Hepatocyte (in vitro differentiated cells): ENCODE measurements at regions not wholly inside any gene's neighbourhood (a gene's known extent, or its start where the extent isn't known, plus 50 kb on each side); places are given as distances from the start of the nearest gene placed in this dataset.

Source experiments
- DNase-seq: peaks from one replicate; pipeline ENCODE4 v3.0.0-alpha.2; 2016; ENCODE audit warnings: low spot score
- H2AFZ ChIP-seq: fragments of 200-600 bp; sonication (generic); 2 replicates; pipeline ENCODE4 v1.6.0; 2016; ENCODE audit warnings: antibody characterized with exemption, mild to moderate bottlenecking
- H3K27ac ChIP-seq: fragments of 200-600 bp; sonication (generic); 2 replicates; pipeline ENCODE4 v1.5.1; 2016; ENCODE audit warnings: mild to moderate bottlenecking
- H3K27me3 ChIP-seq: fragments of 200-600 bp; sonication (generic); 2 replicates; pipeline ENCODE4 v1.6.1; 2016
- H3K36me3 ChIP-seq: fragments of 200-600 bp; sonication (generic); replicated peaks from 2 replicates; pipeline ENCODE4 v1.5.1; 2016; ENCODE audit warnings: low read depth; ENCODE audit not compliant: insufficient read depth
- H3K4me1 ChIP-seq: fragments of 200-600 bp; sonication (generic); 2 replicates; pipeline ENCODE4 v1.5.1; 2016; ENCODE audit warnings: mild to moderate bottlenecking, moderate library complexity; ENCODE audit not compliant: insufficient read depth
- H3K4me2 ChIP-seq: fragments of 200-600 bp; sonication (generic); 2 replicates; pipeline ENCODE4 v1.6.0; 2016
- H3K4me3 ChIP-seq: fragments of 200-600 bp; sonication (generic); 2 replicates; pipeline ENCODE4 v1.5.1; 2016; ENCODE audit warnings: mild to moderate bottlenecking
- H3K79me2 ChIP-seq: fragments of 200-600 bp; sonication (generic); 2 replicates; pipeline ENCODE4 v1.6.0; 2017; ENCODE audit warnings: mild to moderate bottlenecking
- H3K9me2 ChIP-seq: fragments of 200-600 bp; sonication (generic); replicated peaks from 2 replicates; pipeline ENCODE4 v1.6.0; 2017; ENCODE audit warnings: mild to moderate bottlenecking; ENCODE audit not compliant: insufficient read depth
- H3K9me3 ChIP-seq: fragments of 200-600 bp; sonication (generic); 2 replicates; pipeline ENCODE4 v1.5.1; 2016; ENCODE audit warnings: low read depth, mild to moderate bottlenecking
- H4K20me1 ChIP-seq: fragments of 200-600 bp; sonication (generic); 2 replicates; pipeline ENCODE4 v1.6.0; 2016; ENCODE audit warnings: mild to moderate bottlenecking; ENCODE audit not compliant: insufficient read depth, poor library complexity, severe bottlenecking
- EZH2 ChIP-seq: fragments of 200-600 bp; sonication (generic); IDR thresholded peaks from 2 replicates; pipeline ENCODE4 v1.6.1; 2016; ENCODE audit warnings: antibody characterized with exemption, mild to moderate bottlenecking, borderline replicate concordance
- EZH2phosphoT487 ChIP-seq: fragments of 200-600 bp; sonication (generic); IDR thresholded peaks from one replicate; pipeline ENCODE4 v1.6.1; 2018; ENCODE audit warnings: antibody characterized with exemption, mild to moderate bottlenecking, low read depth, moderate library complexity; ENCODE audit not compliant: unreplicated experiment, severe bottlenecking
- WGBS: methylation state at CpG from one replicate; pipeline ENCODE4 v1.1.6; 2016; ENCODE audit warnings: low lambda C conversion rate; ENCODE audit errors: missing lambda C conversion rate; 5-methylcytosine and 5-hydroxymethylcytosine counted together
- TF ChIP-seq, protein P1 (sequence below): fragments of 200-600 bp; sonication (generic); IDR thresholded peaks from 2 replicates; pipeline ENCODE4 v1.5.1; 2016; ENCODE audit warnings: antibody characterized with exemption, mild to moderate bottlenecking; ENCODE audit not compliant: poor library complexity

DNA sequence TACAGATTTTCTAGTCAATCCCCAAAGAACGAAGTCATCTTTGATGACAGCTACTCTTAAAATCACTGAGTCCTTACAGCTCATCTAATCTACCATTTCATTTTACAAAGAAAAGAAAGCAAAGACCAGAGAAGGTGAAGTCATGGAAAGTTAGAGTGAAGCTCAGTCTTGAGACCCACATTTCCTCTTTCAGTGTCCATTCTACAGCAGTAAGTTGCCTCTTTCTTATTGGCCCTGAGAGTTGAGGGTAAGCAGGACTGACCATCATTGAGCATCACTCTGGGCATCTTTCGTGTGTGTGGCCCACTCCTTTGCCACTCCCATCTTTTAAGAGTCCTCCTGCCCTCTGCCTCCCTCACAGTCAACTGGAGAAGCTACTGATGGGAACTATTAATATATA is 251.8 kb upstream of the NR4A3 start:
- H3K9me3 ChIP-seq: no peaks in the 10 kb centered on the region
- no peak overlapping the region for H3K4me2 ChIP-seq
- DNase-seq: no peak
- H3K27ac ChIP-seq: no peak overlapping the region
- H4K20me1 ChIP-seq: no peaks in the 10 kb centered on the region
- H2AFZ ChIP-seq: no peak overlapping the region
- H3K36me3 ChIP-seq: no peaks in the 10 kb centered on the region
- H3K9me2 ChIP-seq: no peaks in the 10 kb centered on the region
- 93% methylated on average over 2 of the region's 2 CpGs for WGBS
- no peaks in the 10 kb centered on the region for H3K79me2 ChIP-seq
- no peaks in the 10 kb centered on the region for H3K27me3 ChIP-seq
- TF ChIP-seq EZH2: no peak
- TF ChIP-seq, protein P1, sequence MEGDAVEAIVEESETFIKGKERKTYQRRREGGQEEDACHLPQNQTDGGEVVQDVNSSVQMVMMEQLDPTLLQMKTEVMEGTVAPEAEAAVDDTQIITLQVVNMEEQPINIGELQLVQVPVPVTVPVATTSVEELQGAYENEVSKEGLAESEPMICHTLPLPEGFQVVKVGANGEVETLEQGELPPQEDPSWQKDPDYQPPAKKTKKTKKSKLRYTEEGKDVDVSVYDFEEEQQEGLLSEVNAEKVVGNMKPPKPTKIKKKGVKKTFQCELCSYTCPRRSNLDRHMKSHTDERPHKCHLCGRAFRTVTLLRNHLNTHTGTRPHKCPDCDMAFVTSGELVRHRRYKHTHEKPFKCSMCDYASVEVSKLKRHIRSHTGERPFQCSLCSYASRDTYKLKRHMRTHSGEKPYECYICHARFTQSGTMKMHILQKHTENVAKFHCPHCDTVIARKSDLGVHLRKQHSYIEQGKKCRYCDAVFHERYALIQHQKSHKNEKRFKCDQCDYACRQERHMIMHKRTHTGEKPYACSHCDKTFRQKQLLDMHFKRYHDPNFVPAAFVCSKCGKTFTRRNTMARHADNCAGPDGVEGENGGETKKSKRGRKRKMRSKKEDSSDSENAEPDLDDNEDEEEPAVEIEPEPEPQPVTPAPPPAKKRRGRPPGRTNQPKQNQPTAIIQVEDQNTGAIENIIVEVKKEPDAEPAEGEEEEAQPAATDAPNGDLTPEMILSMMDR: no peak
- no peak for TF ChIP-seq EZH2phosphoT487
- no peaks in the 10 kb centered on the region for H3K4me1 ChIP-seq
- H3K4me3 ChIP-seq: no peak overlapping the region

DNA sequence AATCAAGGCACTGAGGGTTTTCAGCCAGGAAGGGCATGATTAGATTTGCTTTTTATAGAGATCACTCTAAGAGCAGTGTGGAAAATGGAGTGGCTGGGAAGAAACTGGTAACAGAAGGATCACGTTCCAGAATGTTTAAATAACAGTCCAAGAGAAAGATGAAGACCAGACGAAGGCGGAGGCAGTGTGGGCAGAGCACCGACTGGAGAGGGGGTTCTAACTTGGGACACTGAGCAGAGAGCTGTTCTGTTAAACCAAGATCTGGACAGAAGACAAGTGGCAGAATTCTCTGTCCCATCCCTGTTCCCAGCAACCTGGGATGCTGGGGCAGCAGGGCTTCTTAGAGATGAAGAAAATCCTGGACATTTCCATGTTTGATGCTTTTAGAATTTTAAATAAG is 249.1 kb upstream of the NR4A3 start:
- H3K4me1 ChIP-seq: no peaks in the 10 kb centered on the region
- WGBS: 61% methylated on average over 4 of the region's 4 CpGs

DNA sequence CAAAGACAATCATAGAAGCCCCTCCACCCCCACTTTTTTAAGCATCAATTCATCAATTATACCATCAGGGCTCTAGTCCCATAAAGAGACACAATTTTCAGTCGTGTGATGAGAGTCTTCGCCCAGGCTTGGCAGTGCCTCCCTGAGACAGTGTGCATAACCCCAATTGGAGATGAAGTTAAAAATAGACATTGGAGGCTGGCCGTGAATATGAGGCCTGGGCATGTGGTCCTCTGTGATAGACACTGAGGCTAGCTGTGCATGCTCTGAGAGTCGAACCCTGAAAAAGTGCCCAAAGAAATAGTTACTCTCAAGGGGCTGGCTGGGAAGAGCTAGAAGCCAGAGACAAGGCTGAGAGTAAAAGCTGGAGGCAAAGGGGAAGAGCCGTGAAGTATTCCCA is 248.6 kb upstream of the NR4A3 start:
- no peaks in the 10 kb centered on the region for H3K9me3 ChIP-seq
- H3K79me2 ChIP-seq: no peaks in the 10 kb centered on the region
- H3K9me2 ChIP-seq: no peaks in the 10 kb centered on the region
- H4K20me1 ChIP-seq: no peaks in the 10 kb centered on the region
- WGBS: 91% methylated on average over 5 of the region's 5 CpGs
- H3K4me2 ChIP-seq: no peak overlapping the region
- TF ChIP-seq EZH2phosphoT487 (no peak), EZH2 (no peak)
- TF ChIP-seq, protein P1: no peak
- no peak overlapping the region for H3K27ac ChIP-seq
- no peak for DNase-seq
- H3K4me1 ChIP-seq: no peaks in the 10 kb centered on the region
- H3K36me3 ChIP-seq: no peaks in the 10 kb centered on the region
- no peaks in the 10 kb centered on the region for H3K27me3 ChIP-seq
- H2AFZ ChIP-seq: no peak overlapping the region
- no peak overlapping the region for H3K4me3 ChIP-seq

More for the DNA sequence above, 249.1 kb upstream of the NR4A3 start:
- no peak for DNase-seq
- Histone ChIP-seq H3K4me2 (no peak overlapping the region), H3K9me3 (no peaks in the 10 kb centered on the region), H4K20me1 (no peaks in the 10 kb centered on the region), H3K79me2 (no peaks in the 10 kb centered on the region), H3K9me2 (no peaks in the 10 kb centered on the region), H3K4me3 (no peak overlapping the region), H3K36me3 (no peaks in the 10 kb centered on the region), H3K27ac (no peak overlapping the region), H3K27me3 (no peaks in the 10 kb centered on the region), H2AFZ (no peak overlapping the region)
- TF ChIP-seq EZH2phosphoT487 (no peak), EZH2 (no peak)
- TF ChIP-seq, protein P1: no peak

DNA sequence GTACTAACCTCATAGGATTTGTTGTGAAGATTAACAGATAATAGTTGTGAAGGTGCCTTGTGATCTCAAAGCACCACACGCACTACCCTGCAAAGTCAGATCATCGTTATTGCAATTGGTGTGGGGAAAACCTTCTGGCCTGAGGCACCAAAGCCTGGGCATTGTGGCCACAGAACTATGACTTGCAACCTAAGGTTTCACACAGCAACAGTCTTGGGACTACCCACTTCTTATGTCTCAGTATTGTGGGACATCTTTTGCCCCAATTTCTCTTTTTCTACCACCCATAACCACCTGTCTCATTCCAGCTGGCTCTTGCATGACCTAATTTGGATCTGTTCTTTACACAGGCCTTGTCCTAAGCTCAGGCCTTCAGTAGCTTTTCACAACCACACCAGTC is 247.8 kb upstream of the NR4A3 start:
- Histone ChIP-seq H3K27me3 (no peaks in the 10 kb centered on the region), H3K4me1 (no peaks in the 10 kb centered on the region), H3K9me2 (no peaks in the 10 kb centered on the region), H4K20me1 (no peaks in the 10 kb centered on the region), H3K27ac (no peak overlapping the region), H3K4me2 (no peak overlapping the region), H3K9me3 (no peaks in the 10 kb centered on the region), H2AFZ (no peak overlapping the region), H3K79me2 (no peaks in the 10 kb centered on the region), H3K36me3 (no peaks in the 10 kb centered on the region), H3K4me3 (no peak overlapping the region)
- DNase-seq: no peak
- no peak for TF ChIP-seq EZH2
- 83% methylated on average over 2 of the region's 2 CpGs for WGBS
